ENCODE measurements at regions not wholly inside any gene's neighbourhood (a gene's known extent, or its start where the extent isn't known, plus 50 kb on each side); places are given as distances from the start of the nearest gene placed in this dataset.

- TF ChIP-seq JUN (CRISPR knock-in tag; IDR thresholded peaks at IDR 0.05), result no peak
- TF ChIP-seq TCF7 (CRISPR knock-in tag; IDR thresholded peaks at IDR 0.05; ENCODE audit: low read depth), result no peak
- TF ChIP-seq, protein P1, sequence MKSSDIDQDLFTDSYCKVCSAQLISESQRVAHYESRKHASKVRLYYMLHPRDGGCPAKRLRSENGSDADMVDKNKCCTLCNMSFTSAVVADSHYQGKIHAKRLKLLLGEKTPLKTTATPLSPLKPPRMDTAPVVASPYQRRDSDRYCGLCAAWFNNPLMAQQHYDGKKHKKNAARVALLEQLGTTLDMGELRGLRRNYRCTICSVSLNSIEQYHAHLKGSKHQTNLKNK (CRISPR knock-in tag; IDR thresholded peaks at IDR 0.05), result no peak
- no peak for TF ChIP-seq ERG (CRISPR knock-in tag; IDR thresholded peaks at IDR 0.05)
- no peak for TF ChIP-seq PRRX2 (CRISPR knock-in tag; IDR thresholded peaks at IDR 0.05)
- TF ChIP-seq, protein P2, sequence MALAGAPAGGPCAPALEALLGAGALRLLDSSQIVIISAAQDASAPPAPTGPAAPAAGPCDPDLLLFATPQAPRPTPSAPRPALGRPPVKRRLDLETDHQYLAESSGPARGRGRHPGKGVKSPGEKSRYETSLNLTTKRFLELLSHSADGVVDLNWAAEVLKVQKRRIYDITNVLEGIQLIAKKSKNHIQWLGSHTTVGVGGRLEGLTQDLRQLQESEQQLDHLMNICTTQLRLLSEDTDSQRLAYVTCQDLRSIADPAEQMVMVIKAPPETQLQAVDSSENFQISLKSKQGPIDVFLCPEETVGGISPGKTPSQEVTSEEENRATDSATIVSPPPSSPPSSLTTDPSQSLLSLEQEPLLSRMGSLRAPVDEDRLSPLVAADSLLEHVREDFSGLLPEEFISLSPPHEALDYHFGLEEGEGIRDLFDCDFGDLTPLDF (CRISPR knock-in tag; IDR thresholded peaks at IDR 0.05), result no peak
- TF ChIP-seq FOXJ3 (CRISPR knock-in tag; IDR thresholded peaks at IDR 0.05; ENCODE audit: borderline replicate concordance), result no peak
- no peak for TF ChIP-seq HMGA2 (CRISPR knock-in tag; IDR thresholded peaks at IDR 0.05)
- no peak for TF ChIP-seq ESRRA (CRISPR knock-in tag; IDR thresholded peaks at IDR 0.05; ENCODE audit: borderline replicate concordance)
- no peak for TF ChIP-seq E2F4 (CRISPR knock-in tag; IDR thresholded peaks at IDR 0.05; ENCODE audit: borderline replicate concordance, low read depth)
- Mint-ChIP-seq H3K27ac (no peak overlapping the region), H3K9me3 (no peaks in the 10 kb centered on the region), H3K4me3 (no peak overlapping the region), H3K4me1 (peaks cover 8% of the 10 kb centered on the region), H3K36me3 (no peaks in the 10 kb centered on the region), H3K27me3 (ENCODE audit: low read depth) (no peaks in the 10 kb centered on the region)
- DNase-seq (ENCODE audit: low spot score) (no peak), ATAC-seq (no peak)
- POLR2A ChIA-PET, result no interaction called here
- CTCF ChIA-PET, result no interaction called here
Measured at GRCh38 chr10:4022473-4022872, 237.5 kb upstream of the KLF6 start.

DNA sequence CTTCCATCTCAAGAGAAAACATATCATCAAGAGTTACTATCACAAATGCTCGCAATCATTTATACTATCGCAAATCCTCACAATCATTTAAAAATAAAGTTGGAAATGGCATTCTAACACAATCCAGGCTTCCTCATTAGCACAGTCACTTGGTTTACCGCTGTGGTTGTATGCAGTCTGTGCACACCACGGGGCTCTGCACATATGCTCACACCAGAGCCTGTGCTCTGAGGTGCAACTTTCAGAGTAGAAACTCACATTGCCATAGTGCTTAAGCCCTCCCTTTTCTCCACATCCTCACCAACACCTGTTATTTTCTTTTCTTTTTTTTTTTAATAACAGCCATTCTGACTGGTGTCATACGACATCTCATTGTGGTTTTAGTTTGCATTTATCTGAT is 235.6 kb upstream of the KLF6 start:
- Mint-ChIP-seq H3K27me3 (ENCODE audit: low read depth) (no peaks in the 10 kb centered on the region), H3K4me1 (peaks cover 8% of the 10 kb centered on the region), H3K4me3 (no peak overlapping the region), H3K36me3 (no peaks in the 10 kb centered on the region), H3K9me3 (no peaks in the 10 kb centered on the region), H3K27ac (no peak overlapping the region)
- ChIA-PET CTCF (no interaction called here), POLR2A (no interaction called here)
- DNase-seq (ENCODE audit: low spot score) (no peak), ATAC-seq (no peak)
- TF ChIP-seq, protein P3, sequence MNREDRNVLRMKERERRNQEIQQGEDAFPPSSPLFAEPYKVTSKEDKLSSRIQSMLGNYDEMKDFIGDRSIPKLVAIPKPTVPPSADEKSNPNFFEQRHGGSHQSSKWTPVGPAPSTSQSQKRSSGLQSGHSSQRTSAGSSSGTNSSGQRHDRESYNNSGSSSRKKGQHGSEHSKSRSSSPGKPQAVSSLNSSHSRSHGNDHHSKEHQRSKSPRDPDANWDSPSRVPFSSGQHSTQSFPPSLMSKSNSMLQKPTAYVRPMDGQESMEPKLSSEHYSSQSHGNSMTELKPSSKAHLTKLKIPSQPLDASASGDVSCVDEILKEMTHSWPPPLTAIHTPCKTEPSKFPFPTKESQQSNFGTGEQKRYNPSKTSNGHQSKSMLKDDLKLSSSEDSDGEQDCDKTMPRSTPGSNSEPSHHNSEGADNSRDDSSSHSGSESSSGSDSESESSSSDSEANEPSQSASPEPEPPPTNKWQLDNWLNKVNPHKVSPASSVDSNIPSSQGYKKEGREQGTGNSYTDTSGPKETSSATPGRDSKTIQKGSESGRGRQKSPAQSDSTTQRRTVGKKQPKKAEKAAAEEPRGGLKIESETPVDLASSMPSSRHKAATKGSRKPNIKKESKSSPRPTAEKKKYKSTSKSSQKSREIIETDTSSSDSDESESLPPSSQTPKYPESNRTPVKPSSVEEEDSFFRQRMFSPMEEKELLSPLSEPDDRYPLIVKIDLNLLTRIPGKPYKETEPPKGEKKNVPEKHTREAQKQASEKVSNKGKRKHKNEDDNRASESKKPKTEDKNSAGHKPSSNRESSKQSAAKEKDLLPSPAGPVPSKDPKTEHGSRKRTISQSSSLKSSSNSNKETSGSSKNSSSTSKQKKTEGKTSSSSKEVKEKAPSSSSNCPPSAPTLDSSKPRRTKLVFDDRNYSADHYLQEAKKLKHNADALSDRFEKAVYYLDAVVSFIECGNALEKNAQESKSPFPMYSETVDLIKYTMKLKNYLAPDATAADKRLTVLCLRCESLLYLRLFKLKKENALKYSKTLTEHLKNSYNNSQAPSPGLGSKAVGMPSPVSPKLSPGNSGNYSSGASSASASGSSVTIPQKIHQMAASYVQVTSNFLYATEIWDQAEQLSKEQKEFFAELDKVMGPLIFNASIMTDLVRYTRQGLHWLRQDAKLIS (CRISPR knock-in tag; IDR thresholded peaks at IDR 0.05; ENCODE audit: borderline replicate concordance), result no peak
- no peak for TF ChIP-seq ZNF416 (CRISPR knock-in tag; IDR thresholded peaks at IDR 0.05)
- TF ChIP-seq ZSCAN18 (CRISPR knock-in tag; IDR thresholded peaks at IDR 0.05), result no peak
- TF ChIP-seq, protein P4, sequence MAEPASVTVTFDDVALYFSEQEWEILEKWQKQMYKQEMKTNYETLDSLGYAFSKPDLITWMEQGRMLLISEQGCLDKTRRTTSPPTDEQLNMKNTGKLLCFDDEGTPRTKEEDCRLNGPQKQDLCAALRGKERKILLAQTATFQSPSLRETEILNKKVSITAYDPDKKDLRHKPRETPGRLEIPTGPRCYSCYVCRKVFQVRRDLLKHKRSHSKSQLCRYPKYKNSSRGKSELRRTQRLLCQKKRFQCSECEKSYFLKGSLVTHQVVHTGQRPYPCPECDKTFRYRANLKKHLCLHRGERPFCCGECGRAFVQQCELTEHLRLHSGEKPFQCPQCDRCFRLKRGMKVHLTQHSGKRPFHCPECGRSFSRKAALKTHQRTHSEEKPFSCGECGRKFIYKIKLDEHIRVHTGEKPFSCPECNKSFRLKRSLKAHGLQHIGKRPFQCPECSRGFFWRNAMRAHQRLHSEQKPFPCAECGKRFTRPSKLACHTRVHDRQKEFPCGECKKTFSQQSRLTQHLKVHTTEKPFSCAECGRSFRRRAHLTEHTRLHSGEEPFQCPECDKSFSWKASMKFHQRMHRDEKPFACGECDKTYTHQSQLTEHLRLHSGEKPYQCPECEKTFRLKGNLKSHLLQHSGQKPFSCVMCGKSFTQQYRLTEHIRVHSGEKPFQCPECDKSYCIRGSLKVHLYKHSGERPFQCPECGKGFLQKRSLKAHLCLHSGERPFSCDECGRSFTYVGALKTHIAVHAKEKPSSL (CRISPR knock-in tag; conservative IDR thresholded peaks at IDR 0.05), result no peak
- TF ChIP-seq JAZF1 (CRISPR knock-in tag; IDR thresholded peaks at IDR 0.05), result no peak
- TF ChIP-seq NR3C1 (CRISPR knock-in tag; conservative IDR thresholded peaks at IDR 0.05; ENCODE audit: low read depth), result no peak
- TF ChIP-seq ETV6 (CRISPR knock-in tag; IDR thresholded peaks at IDR 0.05), result no peak
- TF ChIP-seq SMAD4 (CRISPR knock-in tag; IDR thresholded peaks at IDR 0.05), result no peak
- TF ChIP-seq RORB (CRISPR knock-in tag; IDR thresholded peaks at IDR 0.05), result no peak
- no peak for TF ChIP-seq SMAD3 (CRISPR knock-in tag; IDR thresholded peaks at IDR 0.05; ENCODE audit: borderline replicate concordance)
